Heart left ventricle (tissue), 16 donors: ENCODE measurements at regions not wholly inside any gene's neighbourhood (a gene's known extent, or its start where the extent isn't known, plus 50 kb on each side); places are given as distances from the start of the nearest gene placed in this dataset.
"Not testable (repeated sequence)": the region's sequence is repeated elsewhere in the genome, so short reads cannot be mapped to it uniquely, and the experiment has no call there.

Experiments used
- ATAC-seq, 4 donors: fragments of 200-7000 bp; cut with Tn5 transposase; one replicate each; pipeline ENCODE4 v1.9.1; 2020 to 2022; ENCODE audit warnings: moderate library complexity in 4 of 4, mild to moderate bottlenecking in 3 of 4, moderate number of reproducible peaks in 1 of 4
- DNase-seq, 5 donors: peaks; one replicate each; pipeline ENCODE4 v3.0.0-alpha.2; 2020
- H3K27ac ChIP-seq, 12 donors: fragments of 200-600 bp; sonication (generic) in 4 of 12; one replicate each; pipeline versions ENCODE4 v1.5.0 to v1.8.0; 2016 to 2022; ENCODE audit warnings: mild to moderate bottlenecking in 2 of 12
- H3K27me3 ChIP-seq, 9 donors: fragments of 200-600 bp; sonication (generic) in 2 of 9; one replicate each; pipeline versions ENCODE4 v1.5.1 to v1.8.0; 2016 to 2022; ENCODE audit warnings: mild to moderate bottlenecking in 3 of 9
- H3K36me3 ChIP-seq, 9 donors: fragments of 200-600 bp; sonication (generic) in 2 of 9; one replicate each; pipeline versions ENCODE4 v1.5.0 to v1.8.0; 2018 to 2022; ENCODE audit warnings: mild to moderate bottlenecking in 2 of 9
- H3K4me1 ChIP-seq, 12 donors: fragments of 200-600 bp; sonication (generic) in 4 of 12; one replicate each; pipeline versions ENCODE4 v1.5.0 to v1.8.0; 2016 to 2022; ENCODE audit warnings: mild to moderate bottlenecking in 3 of 12
- H3K4me3 ChIP-seq, 12 donors: fragments of 200-600 bp; sonication (generic) in 4 of 12; one replicate each; pipeline versions ENCODE4 v1.5.0 to v1.8.0; 2017 to 2022; ENCODE audit warnings: mild to moderate bottlenecking in 9 of 12, moderate library complexity in 4 of 12
- H3K9me3 ChIP-seq, 12 donors: fragments of 200-600 bp; sonication (generic) in 4 of 12; one replicate each; pipeline versions ENCODE4 v1.5.0 to v1.8.0; 2016 to 2022; ENCODE audit warnings: mild to moderate bottlenecking in 1 of 12
- POLR2A ChIP-seq, 2 donors: fragments of 450-650 bp; IDR thresholded peaks; one replicate each; pipeline ENCODE4 v1.6.1; 2017; ENCODE audit warnings: antibody characterized with exemption in 2 of 2, mild to moderate bottlenecking in 2 of 2, moderate library complexity in 2 of 2
- WGBS, 4 donors: extraction: QIAGEN DNeasy Blood & Tissue Kit in 2 of 4; methylation state at CpG; one replicate each; pipeline versions ENCODE4 v1.1.5 to v1.1.7; 2013 to 2018; 5-methylcytosine and 5-hydroxymethylcytosine counted together
- intact Hi-C, 10 donors: fragments of 100-400 bp; cut with DNase I; formaldehyde crosslinking; loops; one replicate each; pipeline versions ENCODE4 v1.11.1 to v1.14.2; 2022
- TF ChIP-seq, protein P1 (sequence below), 12 donors: fragments of 200-600 bp; sonication (generic) in 4 of 12; IDR thresholded peaks; one replicate each; pipeline versions ENCODE4 v1.5.0 to v1.8.0; 2018 to 2022; ENCODE audit warnings: antibody characterized with exemption in 12 of 12, mild to moderate bottlenecking in 5 of 12
- donor health status: ischemic (EF 13 %, LVEDD 7.1; RV severe dilation, severe dysfunction).
- donor health status: healthy with polysubstance abuse.
- donor health status: DM: no; HTN: yes; CAD: no.
- donor health status: DM: no; HTN: no; CAD: no.
- donor health status: ischemic (EF 25% LVEDD 6.9; RV normal size, moderate dysfunction).
- donor health status: ischemic (EF 25% LVEDD 5.7; RV mildly dilated, moderate dysfunction).
- donor health status: healthy.
- donor health status: DM: yes; HTN: yes; CAD: no.
- donor health status: ischemic (EF 35%, LVEDD 5.7; RV mildly dilated, moderate dysfunction).
- donor health status: nonischemic (EF 11% LVEDD 7.7; RV severe dilation, severe dysfunction).
- donor health status: DM: yes; HTN: yes; CAD: no.
- donor health status: PGD.
- donor health status: ischemic (EF 29% LVEDD 5.4; RV normal size, mild dysfunction).
- donor health status: nonischemic (EF 23%, LVEDD 6.1; RV moderate dilation, normal function).

GRCh38 chr5:152477536-152477935 is 72.5 kb upstream of the NMUR2 start:
- Histone ChIP-seq H3K27me3 (no peaks in the 10 kb centered on the region), H3K36me3 (no peaks in the 10 kb centered on the region), H3K4me3 (no peak overlapping the region), H3K4me1 (peaks cover 0 to 1% (median 0%) of the 10 kb centered on the region in 12 donors), H3K27ac (no peak overlapping the region), H3K9me3 (no peaks in the 10 kb centered on the region)
- WGBS, 4 donors, result 48 to 71% (median 63%) methylated on average over 2 of the region's 2 CpGs
- TF ChIP-seq, protein P1, sequence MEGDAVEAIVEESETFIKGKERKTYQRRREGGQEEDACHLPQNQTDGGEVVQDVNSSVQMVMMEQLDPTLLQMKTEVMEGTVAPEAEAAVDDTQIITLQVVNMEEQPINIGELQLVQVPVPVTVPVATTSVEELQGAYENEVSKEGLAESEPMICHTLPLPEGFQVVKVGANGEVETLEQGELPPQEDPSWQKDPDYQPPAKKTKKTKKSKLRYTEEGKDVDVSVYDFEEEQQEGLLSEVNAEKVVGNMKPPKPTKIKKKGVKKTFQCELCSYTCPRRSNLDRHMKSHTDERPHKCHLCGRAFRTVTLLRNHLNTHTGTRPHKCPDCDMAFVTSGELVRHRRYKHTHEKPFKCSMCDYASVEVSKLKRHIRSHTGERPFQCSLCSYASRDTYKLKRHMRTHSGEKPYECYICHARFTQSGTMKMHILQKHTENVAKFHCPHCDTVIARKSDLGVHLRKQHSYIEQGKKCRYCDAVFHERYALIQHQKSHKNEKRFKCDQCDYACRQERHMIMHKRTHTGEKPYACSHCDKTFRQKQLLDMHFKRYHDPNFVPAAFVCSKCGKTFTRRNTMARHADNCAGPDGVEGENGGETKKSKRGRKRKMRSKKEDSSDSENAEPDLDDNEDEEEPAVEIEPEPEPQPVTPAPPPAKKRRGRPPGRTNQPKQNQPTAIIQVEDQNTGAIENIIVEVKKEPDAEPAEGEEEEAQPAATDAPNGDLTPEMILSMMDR (IDR thresholded peaks at IDR 0.05), result no peak
- no peak for TF ChIP-seq POLR2A (IDR thresholded peaks at IDR 0.05)
- ATAC-seq (no peak), DNase-seq (no peak)
- intact Hi-C loops, result no loop called here

DNA sequence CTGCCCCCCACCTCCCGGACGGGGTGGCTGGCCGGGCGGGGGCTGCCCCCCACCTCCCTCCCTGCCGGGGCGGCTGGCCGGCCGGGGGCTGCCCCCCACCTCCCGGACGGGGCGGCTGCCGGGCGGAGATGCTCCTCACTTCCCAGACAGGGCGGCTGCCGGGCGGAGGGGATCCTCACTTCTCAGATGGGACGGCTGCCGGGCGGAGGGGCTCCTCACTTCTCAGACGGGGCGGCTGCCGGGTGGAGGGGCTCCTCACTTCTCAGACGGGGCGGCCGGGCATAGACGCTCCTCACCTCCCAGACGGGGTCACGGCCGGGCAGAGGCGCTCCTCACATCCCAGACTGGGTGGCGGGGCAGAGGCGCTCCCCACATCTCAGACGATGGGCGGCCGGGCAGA is 74.8 kb upstream of the NMUR2 start:
- WGBS, 4 donors, result 95 to 99% (median 96%) methylated on average over 27 to 35 of the region's 35 CpGs; no CpG with 5 or more reads in 1 of the 4 donors
- H3K27ac ChIP-seq, ATAC-seq, H3K27me3 ChIP-seq, H3K9me3 ChIP-seq, H3K4me1 ChIP-seq, H3K4me3 ChIP-seq, H3K36me3 ChIP-seq, intact Hi-C loops, DNase-seq: not testable (repeated sequence)

DNA sequence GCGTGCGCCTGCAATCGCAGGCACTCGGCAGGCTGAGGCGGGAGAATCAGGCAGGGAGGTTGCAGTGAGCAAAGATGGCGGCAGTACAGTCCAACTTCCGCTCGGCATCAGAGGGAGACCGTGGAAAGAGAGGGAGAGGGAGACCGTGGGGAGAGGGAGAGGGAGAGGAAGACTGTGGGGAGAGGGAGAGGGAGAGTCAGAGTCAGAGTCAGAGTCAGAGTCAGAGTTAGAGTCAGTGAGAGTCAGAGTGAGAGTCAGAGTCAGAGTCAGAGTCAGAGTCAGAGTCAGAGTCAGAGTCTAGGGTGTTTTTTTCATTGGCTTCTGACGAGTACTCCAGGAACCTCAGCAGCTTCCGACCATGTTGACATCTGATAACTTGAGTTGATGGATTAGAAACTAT is 75.6 kb upstream of the NMUR2 start:
- 91 to 93% (median 91%) methylated on average over 12 of the region's 12 CpGs for WGBS, 4 donors
- intact Hi-C loops, result not testable (repeated sequence)

GRCh38 chr5:152487130-152487529 is 82.1 kb upstream of the NMUR2 start:
- Histone ChIP-seq H3K27me3 (no peaks in the 10 kb centered on the region), H3K9me3 (no peaks in the 10 kb centered on the region), H3K4me3 (no peak overlapping the region), H3K27ac (no peak overlapping the region), H3K4me1 (no peaks in the 10 kb centered on the region), H3K36me3 (no peaks in the 10 kb centered on the region)
- 59 to 73% (median 67%) methylated on average over 5 of the region's 5 CpGs for WGBS, 4 donors
- ATAC-seq (no peak), DNase-seq (no peak)
- TF ChIP-seq, protein P1 (IDR thresholded peaks at IDR 0.05), result no peak
- no peak for TF ChIP-seq POLR2A (IDR thresholded peaks at IDR 0.05)
- intact Hi-C loops, result no loop called here

More for the DNA sequence above, 75.6 kb upstream of the NMUR2 start:
- not testable (repeated sequence) for H3K36me3 ChIP-seq, H3K27ac ChIP-seq, H3K4me1 ChIP-seq, DNase-seq, H3K4me3 ChIP-seq, H3K27me3 ChIP-seq, H3K9me3 ChIP-seq, ATAC-seq

DNA sequence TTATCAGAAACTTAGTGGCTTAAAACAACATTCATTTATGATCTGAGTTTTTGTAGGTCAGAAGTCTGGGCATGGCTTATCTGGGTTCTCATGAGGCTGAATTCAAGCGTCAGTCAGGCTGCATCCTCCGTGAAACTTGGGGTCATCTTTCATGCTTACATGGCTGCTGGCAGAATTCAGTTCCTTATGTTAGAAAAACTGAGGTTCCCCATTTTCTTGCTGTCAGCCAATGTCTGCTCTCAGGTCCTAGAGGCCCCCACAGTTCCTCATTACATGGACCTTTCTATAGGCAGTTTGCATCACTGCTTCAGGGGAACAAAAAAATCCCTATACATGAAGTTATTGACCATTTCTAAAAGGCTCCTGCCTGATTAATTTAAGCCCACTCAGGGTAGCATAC is 83.8 kb upstream of the NMUR2 start:
- no peaks in the 10 kb centered on the region for H3K36me3 ChIP-seq
- 49 to 71% (median 66%) methylated on average over 2 of the region's 2 CpGs for WGBS, 4 donors
- TF ChIP-seq POLR2A (IDR thresholded peaks at IDR 0.05), result no peak
- TF ChIP-seq, protein P1 (IDR thresholded peaks at IDR 0.05), result no peak
- no peaks in the 10 kb centered on the region for H3K4me1 ChIP-seq
- no peak overlapping the region for H3K4me3 ChIP-seq
- no peaks in the 10 kb centered on the region for H3K9me3 ChIP-seq
- DNase-seq (no peak), ATAC-seq (no peak)
- no peak overlapping the region for H3K27ac ChIP-seq
- H3K27me3 ChIP-seq, result no peaks in the 10 kb centered on the region
- intact Hi-C loops, result no loop called here
